A549 (cell line): ENCODE measurements at regions not wholly inside any gene's neighbourhood (a gene's known extent, or its start where the extent isn't known, plus 50 kb on each side); places are given as distances from the start of the nearest gene placed in this dataset.

ENCODE experiments used
- ATAC-seq, 2 experiments: fragments of 200-7000 bp in 1 of 2; fragments of >200 bp in 1 of 2; cut with Nextera tagmentation in 1 of 2; cut with Tn5 transposase in 1 of 2; 3 replicates each; pipeline versions ENCODE4 v1.8.0 to v1.9.1; 2018 to 2020; ENCODE audit warnings: mild to moderate bottlenecking in 1 of 2, moderate library complexity in 1 of 2
- CTCF ChIA-PET: fragments of 300-600 bp; sonication (Branson Sonifier 250); formaldehyde crosslinking; extraction: SDS; loops from one replicate; lab custom pipeline; 2021; ENCODE audit warnings: antibody characterized with exemption, inconsistent platforms; lab: Yijun Ruan, JAX
- POLR2A ChIA-PET: fragments of 350-600 bp; formaldehyde crosslinking; extraction: SDS; loops from one replicate; lab custom pipeline; 2021; ENCODE audit warnings: antibody characterized with exemption, inconsistent platforms; lab: Yijun Ruan, JAX
- DNase-seq, 2 experiments: peaks; one replicate each; pipeline versions ENCODE4 v3.0.0 to v3.0.0-alpha.2; 2011 to 2016; ENCODE audit warnings: low read depth in 1 of 2, low spot score in 1 of 2
- FAIRE-seq: peaks from 2 replicates; lab custom pipeline; 2011; peaks lifted over from hg19 to GRCh38; lab: Jason Lieb, UNC
- H3K27ac ChIP-seq, 2 experiments: fragments of >200 bp; sonication (Bioruptor Twin); formaldehyde crosslinking; 3 replicates each; pipeline ENCODE4 v1.5.1; 2016 to 2017
- H3K4me1 ChIP-seq: fragments of >200 bp; sonication (Bioruptor Twin); formaldehyde crosslinking; 3 replicates; pipeline ENCODE4 v1.6.1; 2016
- H3K4me2 ChIP-seq: fragments of >200 bp; sonication (Bioruptor Twin); formaldehyde crosslinking; 3 replicates; pipeline ENCODE4 v1.6.1; 2016
- H3K4me3 ChIP-seq: fragments of >200 bp; sonication (Bioruptor Twin); formaldehyde crosslinking; 3 replicates; pipeline ENCODE4 v1.5.1; 2016
- H3K9me3 ChIP-seq: fragments of >200 bp; sonication (Bioruptor Twin); formaldehyde crosslinking; 3 replicates; pipeline ENCODE4 v1.6.1; 2016
- CBX2 ChIP-seq: fragments of 200-600 bp; sonication (generic); IDR thresholded peaks from 2 replicates; pipeline ENCODE4 v1.6.1; 2016; ENCODE audit warnings: low read depth, mild to moderate bottlenecking, borderline replicate concordance
- CBX8 ChIP-seq: fragments of 200-600 bp; sonication (generic); IDR thresholded peaks from 2 replicates; pipeline ENCODE4 v1.6.1; 2016
- CHD4 ChIP-seq: fragments of 200-600 bp; sonication (generic); IDR thresholded peaks from 2 replicates; pipeline ENCODE4 v1.6.1; 2016; ENCODE audit warnings: antibody characterized with exemption, mild to moderate bottlenecking, borderline replicate concordance
- CTCF ChIP-seq: fragments of >200 bp; sonication (Bioruptor Twin); formaldehyde crosslinking; IDR thresholded peaks from 3 replicates; pipeline ENCODE4 v1.5.1; 2016
- EHF ChIP-seq: fragments of 250-450 bp; sonication (Bioruptor Pico); IDR thresholded peaks from 2 replicates; pipeline ENCODE4 v1.5.0; 2020; ENCODE audit warnings: mild to moderate bottlenecking
- FOSL2 ChIP-seq, 2 experiments: fragments of 450-650 bp in 1 of 2; fragments of >200 bp in 1 of 2; sonication (Bioruptor Twin) in 1 of 2; formaldehyde crosslinking; IDR thresholded peaks; 2 replicates each; pipeline versions ENCODE4 v1.5.0 to v1.6.1; 2016 to 2020; ENCODE audit warnings: mild to moderate bottlenecking in 1 of 2, moderate library complexity in 1 of 2
- HOXB13 ChIP-seq: fragments of 250-450 bp; sonication (Bioruptor Pico); IDR thresholded peaks from 2 replicates; pipeline ENCODE4 v1.5.0; 2020; ENCODE audit warnings: low read depth, mild to moderate bottlenecking, moderate library complexity
- KDM1A ChIP-seq: fragments of 200-600 bp; sonication (generic); IDR thresholded peaks from 2 replicates; pipeline ENCODE4 v1.6.1; 2016; ENCODE audit warnings: low read depth, mild to moderate bottlenecking
- KDM5A ChIP-seq: fragments of 200-600 bp; sonication (generic); IDR thresholded peaks from 2 replicates; pipeline ENCODE4 v1.6.1; 2016; ENCODE audit warnings: antibody characterized with exemption, mild to moderate bottlenecking
- NPAS2 ChIP-seq: fragments of 250-450 bp; sonication (Bioruptor Pico); IDR thresholded peaks from 2 replicates; pipeline ENCODE4 v1.8.0; 2022; ENCODE audit warnings: mild to moderate bottlenecking, moderate library complexity, borderline replicate concordance
- RAD21 ChIP-seq, 2 experiments: fragments of >200 bp in 1 of 2; sonication (Bioruptor Twin) in 1 of 2; formaldehyde crosslinking in 1 of 2; IDR thresholded peaks in 1 of 2; conservative IDR thresholded peaks in 1 of 2; 2 replicates in 1 of 2; 3 replicates in 1 of 2; pipeline ENCODE4 v1.6.1; 2012 to 2018; ENCODE audit warnings: inconsistent platforms in 1 of 2
- REST ChIP-seq: fragments of 200-600 bp; sonication (generic); IDR thresholded peaks from 2 replicates; pipeline ENCODE4 v1.6.1; 2016; ENCODE audit warnings: antibody characterized with exemption, mild to moderate bottlenecking, moderate library complexity
- SREBF2 ChIP-seq: fragments of 450-650 bp; IDR thresholded peaks from 2 replicates; pipeline ENCODE4 v1.6.1; 2014; ENCODE audit warnings: mild to moderate bottlenecking, moderate library complexity
- TP53 ChIP-seq: fragments of 250-450 bp; sonication (Bioruptor Pico); IDR thresholded peaks from 2 replicates; pipeline ENCODE4 v1.5.0; 2021; ENCODE audit warnings: mild to moderate bottlenecking, moderate library complexity
- ZC3H11A ChIP-seq: fragments of 450-650 bp; IDR thresholded peaks from 2 replicates; pipeline ENCODE4 v1.6.1; 2014; ENCODE audit warnings: antibody characterized with exemption, mild to moderate bottlenecking
- ZNF302 ChIP-seq: fragments of 250-450 bp; sonication (Bioruptor Pico); IDR thresholded peaks from 2 replicates; pipeline ENCODE4 v1.9.0; 2021; ENCODE audit warnings: inconsistent platforms, mild to moderate bottlenecking, moderate library complexity
- WGBS: methylation state at CpG from one replicate; pipeline ENCODE4 v1.1.6; 2017; ENCODE audit errors: missing lambda C conversion rate; 5-methylcytosine and 5-hydroxymethylcytosine counted together

- TF ChIP-seq CBX2 (no peak), KDM1A (no peak), SREBF2 (no peak), EHF (CRISPR knock-in tag) (no peak), FOSL2 (IDR thresholded peaks at IDR 0.05) (no peak), FOSL2 (CRISPR knock-in tag; IDR thresholded peaks at IDR 0.05) (no peak), HOXB13 (CRISPR knock-in tag) (no peak)
These were observed 609.9 kb upstream of the TMEM132C start (continued) for GRCh38 chr12:127657036-127657435.

GRCh38 chr12:127660961-127661360 is 606.0 kb upstream of the TMEM132C start:
- DNase-seq (no peak), ATAC-seq (no peak), FAIRE-seq (no peak)
- TF ChIP-seq TP53 (CRISPR knock-in tag) (no peak), CBX2 (no peak), ZC3H11A (no peak), ZNF302 (CRISPR knock-in tag) (no peak), NPAS2 (no peak), RAD21 (conservative IDR thresholded peaks at IDR 0.05 in 1 of 2, IDR thresholded peaks at IDR 0.05 in 1 of 2) (no peak), CHD4 (no peak), KDM5A (no peak), CBX8 (no peak)
- no peaks in the 10 kb centered on the region for H3K9me3 ChIP-seq
- no peaks in the 10 kb centered on the region for H3K4me1 ChIP-seq
- POLR2A ChIA-PET: no interaction called here
- no peak overlapping the region for H3K4me3 ChIP-seq
- WGBS: 2% methylated on average over 2 of the region's 2 CpGs
- H3K4me2 ChIP-seq: no peak overlapping the region
- no peak overlapping the region for H3K27ac ChIP-seq
- CTCF ChIA-PET: no interaction called here

GRCh38 chr12:127663716-127664115 is 603.3 kb upstream of the TMEM132C start:
- no peak overlapping the region for H3K27ac ChIP-seq
- CTCF ChIA-PET: interaction anchor here (0.7 to 1.5 kb wide), 2 partner anchors 14 to 22 kb away, joined by 4 to 8 read pairs; no protein-coding TSS in a partner anchor
- peak; percentile 13 for FAIRE-seq

More at GRCh38 chr12:127663716-127664115, 603.3 kb upstream of the TMEM132C start:
- 3% methylated on average over 3 of the region's 3 CpGs for WGBS
- H3K4me2 ChIP-seq: no peak overlapping the region
- no peaks in the 10 kb centered on the region for H3K4me1 ChIP-seq
- DNase-seq (no peak), ATAC-seq (no peak)
- no peak overlapping the region for H3K4me3 ChIP-seq
- POLR2A ChIA-PET: no interaction called here
- no peak for TF ChIP-seq CTCF
- no peak for TF ChIP-seq FOSL2 (IDR thresholded peaks at IDR 0.05)
- no peak for TF ChIP-seq FOSL2 (CRISPR knock-in tag; IDR thresholded peaks at IDR 0.05)
- TF ChIP-seq REST: no peak
- no peaks in the 10 kb centered on the region for H3K9me3 ChIP-seq
